K562 (cell line): ENCODE measurements at regions not wholly inside any gene's neighbourhood (a gene's known extent, or its start where the extent isn't known, plus 50 kb on each side); places are given as distances from the start of the nearest gene placed in this dataset.
A peak's percentile ranks its signal among the peaks of the same experiment; 100 is the strongest.

ENCODE experiments used
- BACH1 ChIP-seq: fragments of 200-800 bp; sonication (Bioruptor generic); IDR thresholded peaks from 2 replicates; pipeline ENCODE4 v1.6.1; 2016; ENCODE audit warnings: missing genetic modification characterization, missing compliant biosample characterization
- CXXC5 ChIP-seq: fragments of 250-450 bp; sonication (Bioruptor Pico); IDR thresholded peaks from 2 replicates; pipeline ENCODE4 v1.8.0; 2022; ENCODE audit warnings: inconsistent platforms, mild to moderate bottlenecking, moderate library complexity
- DDX20 ChIP-seq: fragments of 450-650 bp; IDR thresholded peaks from 2 replicates; pipeline ENCODE4 v1.6.1; 2016; ENCODE audit warnings: missing genetic modification characterization, low read depth, mild to moderate bottlenecking, missing compliant biosample characterization, moderate library complexity
- E2F8 ChIP-seq: fragments of 450-650 bp; IDR thresholded peaks from 2 replicates; pipeline ENCODE4 v1.7.1; 2018; ENCODE audit warnings: mild to moderate bottlenecking, low read depth; ENCODE audit not compliant: partially characterized antibody
- FOXK2 ChIP-seq, 2 experiments: fragments of 450-650 bp; IDR thresholded peaks in 1 of 2; conservative IDR thresholded peaks in 1 of 2; 2 replicates each; pipeline ENCODE4 v1.6.1; 2016; ENCODE audit warnings: low read depth in 2 of 2, mild to moderate bottlenecking in 1 of 2
- GTF2E2 ChIP-seq: fragments of 200-800 bp; sonication (Bioruptor generic); IDR thresholded peaks from 2 replicates; pipeline ENCODE4 v1.6.1; 2016; ENCODE audit warnings: missing genetic modification characterization, missing compliant biosample characterization
- ILK ChIP-seq: fragments of 450-650 bp; IDR thresholded peaks from 2 replicates; pipeline ENCODE4 v1.6.1; 2016; ENCODE audit warnings: missing genetic modification characterization, low read depth, mild to moderate bottlenecking, missing compliant biosample characterization, moderate library complexity, borderline replicate concordance
- KAT7 ChIP-seq: sonication (generic); formaldehyde crosslinking; IDR thresholded peaks from 2 replicates; pipeline ENCODE4 v1.8.0; 2022; ENCODE audit warnings: missing genetic modification reagents, mild to moderate bottlenecking, borderline replicate concordance
- MAFF ChIP-seq: IDR thresholded peaks from 2 replicates; pipeline ENCODE4 v1.6.1; 2012; ENCODE audit warnings: low read length, improper control_type of control experiment
- MAFG ChIP-seq: fragments of 450-650 bp; conservative IDR thresholded peaks from 2 replicates; pipeline ENCODE4 v1.6.1; 2016; ENCODE audit warnings: missing genetic modification characterization, missing compliant biosample characterization
- NFE2 ChIP-seq: IDR thresholded peaks from 2 replicates; pipeline ENCODE4 v1.6.1; 2014; ENCODE audit warnings: antibody characterized with exemption, low read depth
- NFE2L1 ChIP-seq: fragments of 450-650 bp; IDR thresholded peaks from 2 replicates; pipeline ENCODE4 v1.6.1; 2016; ENCODE audit warnings: missing genetic modification characterization, low read depth, mild to moderate bottlenecking, missing compliant biosample characterization, moderate library complexity, borderline replicate concordance
- POLR3A ChIP-seq: IDR thresholded peaks from 2 replicates; pipeline ENCODE4 v1.6.1; 2011; ENCODE audit warnings: borderline replicate concordance, mild to moderate bottlenecking, moderate library complexity; ENCODE audit not compliant: insufficient read length, insufficient read depth; ENCODE audit errors: extremely low read depth
- PTRF ChIP-seq: fragments of 450-650 bp; IDR thresholded peaks from 2 replicates; pipeline ENCODE4 v1.6.1; 2016; ENCODE audit warnings: mild to moderate bottlenecking, missing genetic modification characterization, missing compliant biosample characterization
- RAD51 ChIP-seq: fragments of 450-650 bp; IDR thresholded peaks from 2 replicates; pipeline ENCODE4 v1.7.1; 2016; ENCODE audit warnings: low read depth, mild to moderate bottlenecking, borderline replicate concordance
- SRSF9 ChIP-seq: fragments of 200-400 bp; formaldehyde crosslinking; IDR thresholded peaks from 2 replicates; pipeline ENCODE4 v1.6.1; 2017; ENCODE audit warnings: low read depth, low read length, borderline replicate concordance
- TARDBP ChIP-seq: fragments of 450-650 bp; IDR thresholded peaks from 2 replicates; pipeline ENCODE4 v1.6.1; 2016
- XRCC4 ChIP-seq: IDR thresholded peaks from one replicate; pipeline ENCODE4 v1.6.1; 2011; ENCODE audit not compliant: insufficient read depth, insufficient read length; ENCODE audit errors: extremely low read depth
- YY1 ChIP-seq, 3 experiments: IDR thresholded peaks; 2 replicates each; pipeline ENCODE4 v1.6.1; 2011; ENCODE audit warnings: low read length in 2 of 3, mild to moderate bottlenecking in 2 of 3, moderate library complexity in 2 of 3, borderline replicate concordance in 1 of 3, control low read depth in 1 of 3, low read depth in 1 of 3; ENCODE audit not compliant: insufficient read depth in 3 of 3, insufficient replicate concordance in 2 of 3, control insufficient read depth in 1 of 3, insufficient read length in 1 of 3; ENCODE audit errors: extremely low read depth in 1 of 3
- ZNF445 ChIP-seq: fragments of 250-450 bp; sonication (Bioruptor Pico); IDR thresholded peaks from 2 replicates; pipeline ENCODE4 v1.4.0; 2020; ENCODE audit warnings: low read depth, mild to moderate bottlenecking, moderate library complexity
- ZNF592 ChIP-seq: fragments of 450-650 bp; IDR thresholded peaks from 2 replicates; pipeline ENCODE4 v1.6.1; 2017; ENCODE audit warnings: antibody characterized with exemption, mild to moderate bottlenecking

- TF ChIP-seq E2F8 (no peak), MAFF (peak; percentile 83), ZNF592 (no peak), SRSF9 (no peak), KAT7 (CRISPR knock-in tag) (no peak), TARDBP (no peak), XRCC4 (no peak), ILK (tag) (no peak), GTF2E2 (tag) (no peak), BACH1 (tag) (peak; percentile 59; the same call in 1 of the 2 replicates), ZNF445 (CRISPR knock-in tag) (no peak), CXXC5 (no peak), FOXK2 (conservative IDR thresholded peaks at IDR 0.05 in 1 of 2, IDR thresholded peaks at IDR 0.05 in 1 of 2; ENCODE audit: low read depth in 2 of 2) (no peak), PTRF (tag) (no peak), MAFG (peak; percentile 93), POLR3A (no peak), RAD51 (no peak), NFE2 (peak; percentile 87), DDX20 (tag) (no peak), YY1 (IDR thresholded peaks at IDR 0.05; ENCODE audit: borderline replicate concordance in 1 of 3, control insufficient read depth in 1 of 3, extremely low read depth in 1 of 3, insufficient read depth in 3 of 3, insufficient read length in 1 of 3, insufficient replicate concordance in 2 of 3, low read depth in 1 of 3, low read length in 2 of 3) (no peak), NFE2L1 (tag) (peak; percentile 78)
These were observed 58.2 kb upstream of the CASK start (continued) for GRCh38 chrX:41981481-41982013.
